Karpas-422 (cell line): ENCODE measurements at regions not wholly inside any gene's neighbourhood (a gene's known extent, or its start where the extent isn't known, plus 50 kb on each side); places are given as distances from the start of the nearest gene placed in this dataset.

Experiments
- DNase-seq: peaks from one replicate; pipeline ENCODE4 v3.0.0-alpha.2; 2015
- H2AFZ ChIP-seq: fragments of 200-600 bp; sonication (generic); 2 replicates; pipeline ENCODE4 v1.6.1; 2014; ENCODE audit warnings: antibody characterized with exemption, low read length, mixed read lengths
- H3K27ac ChIP-seq: fragments of 200-600 bp; sonication (generic); 2 replicates; pipeline ENCODE4 v1.5.1; 2014; ENCODE audit warnings: mild to moderate bottlenecking, low read length, moderate library complexity
- H3K27me3 ChIP-seq: fragments of 200-600 bp; sonication (generic); 2 replicates; pipeline ENCODE4 v1.6.1; 2014; ENCODE audit warnings: low read length, mixed read lengths
- H3K36me3 ChIP-seq: fragments of 200-600 bp; sonication (generic); 2 replicates; pipeline ENCODE4 v1.6.1; 2014; ENCODE audit warnings: low read length, mixed read lengths; ENCODE audit not compliant: insufficient read depth
- H3K4me1 ChIP-seq: fragments of 200-600 bp; sonication (generic); 2 replicates; pipeline ENCODE4 v1.6.1; 2014; ENCODE audit warnings: mild to moderate bottlenecking, low read length, mixed read lengths
- H3K4me2 ChIP-seq: fragments of 200-600 bp; sonication (generic); 2 replicates; pipeline ENCODE4 v1.6.1; 2014; ENCODE audit warnings: low read length, low read depth, mild to moderate bottlenecking; ENCODE audit not compliant: poor library complexity, severe bottlenecking
- H3K4me3 ChIP-seq: fragments of 200-600 bp; sonication (generic); 2 replicates; pipeline ENCODE4 v1.5.1; 2014; ENCODE audit warnings: mild to moderate bottlenecking, antibody characterized with exemption, low read length, mixed read lengths
- H3K79me2 ChIP-seq: fragments of 200-600 bp; sonication (generic); 2 replicates; pipeline ENCODE4 v1.6.1; 2014; ENCODE audit warnings: mild to moderate bottlenecking, low read length, mixed read lengths
- H3K9ac ChIP-seq: fragments of 200-600 bp; sonication (generic); 2 replicates; pipeline ENCODE4 v1.6.0; 2014; ENCODE audit warnings: low read length
- H3K9me2 ChIP-seq: fragments of 200-600 bp; sonication (generic), shearing (Covaris generic); replicated peaks from 2 replicates; pipeline ENCODE4 v1.6.0; 2014; ENCODE audit warnings: mild to moderate bottlenecking, low read length, moderate library complexity; ENCODE audit not compliant: insufficient read depth
- H3K9me3 ChIP-seq: fragments of 300-700, 200-600 bp; sonication (generic); 2 replicates; pipeline ENCODE4 v1.6.1; 2014; ENCODE audit warnings: low read length, mixed read lengths
- H4K20me1 ChIP-seq: fragments of 200-600 bp; sonication (generic); 2 replicates; pipeline ENCODE4 v1.6.1; 2014; ENCODE audit warnings: mild to moderate bottlenecking, antibody characterized with exemption, low read length, low read depth; ENCODE audit not compliant: insufficient read depth

- Histone ChIP-seq H3K4me3 (no peak overlapping the region), H3K4me1 (no peaks in the 10 kb centered on the region), H3K4me2 (no peak overlapping the region), H3K9ac (no peak overlapping the region), H3K9me2 (no peaks in the 10 kb centered on the region), H3K9me3 (peaks cover 3% of the 10 kb centered on the region; the same call in 1 of the 2 replicates), H2AFZ (no peak overlapping the region), H3K27ac (no peak overlapping the region), H3K36me3 (no peaks in the 10 kb centered on the region), H3K27me3 (no peaks in the 10 kb centered on the region), H3K79me2 (no peaks in the 10 kb centered on the region), H4K20me1 (no peaks in the 10 kb centered on the region)
- DNase-seq, result no peak
Measured at GRCh38 chr4:124183231-124183630, 529.3 kb downstream of the ANKRD50 start.

DNA sequence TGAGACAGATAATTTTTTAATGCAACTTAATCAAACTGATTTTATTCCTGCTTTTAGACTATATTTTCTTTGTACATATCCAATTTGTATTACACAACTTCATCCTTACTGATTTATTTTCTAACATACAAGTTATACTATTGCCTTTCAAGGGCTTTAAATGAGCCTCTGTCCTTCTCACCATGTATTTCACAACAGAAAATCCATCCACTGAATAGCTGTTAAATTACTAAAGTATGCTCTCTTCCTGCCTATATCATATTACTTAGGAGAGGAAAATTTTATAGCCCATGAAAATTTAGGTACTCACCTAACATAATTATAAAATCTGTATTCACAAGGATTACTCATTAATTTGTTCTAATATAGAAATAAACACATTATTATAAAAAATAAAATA lies 528.6 kb downstream of the ANKRD50 start:
- no peak overlapping the region for H3K4me3 ChIP-seq
- H3K79me2 ChIP-seq, result no peaks in the 10 kb centered on the region
- no peak overlapping the region for H3K9ac ChIP-seq
- H2AFZ ChIP-seq, result no peak overlapping the region
- H3K4me2 ChIP-seq, result no peak overlapping the region
- no peaks in the 10 kb centered on the region for H3K9me2 ChIP-seq
- peaks cover 3% of the 10 kb centered on the region; the same call in 1 of the 2 replicates for H3K9me3 ChIP-seq
- no peaks in the 10 kb centered on the region for H3K36me3 ChIP-seq
- no peak for DNase-seq
- no peaks in the 10 kb centered on the region for H3K27me3 ChIP-seq
- H3K27ac ChIP-seq, result no peak overlapping the region
- no peaks in the 10 kb centered on the region for H3K4me1 ChIP-seq
- H4K20me1 ChIP-seq, result no peaks in the 10 kb centered on the region

GRCh38 chr4:124184792-124185191 lies 527.7 kb downstream of the ANKRD50 start:
- Histone ChIP-seq H3K9ac (no peak overlapping the region), H2AFZ (no peak overlapping the region), H3K4me1 (no peaks in the 10 kb centered on the region), H3K4me3 (no peak overlapping the region), H3K27ac (no peak overlapping the region), H3K27me3 (no peaks in the 10 kb centered on the region), H3K9me3 (peaks cover 3% of the 10 kb centered on the region; the same call in 1 of the 2 replicates), H3K4me2 (no peak overlapping the region), H3K9me2 (no peaks in the 10 kb centered on the region), H3K36me3 (no peaks in the 10 kb centered on the region), H4K20me1 (no peaks in the 10 kb centered on the region), H3K79me2 (no peaks in the 10 kb centered on the region)
- DNase-seq, result no peak

- H3K36me3 ChIP-seq, result no peaks in the 10 kb centered on the region
- no peak overlapping the region for H3K27ac ChIP-seq
Measured at GRCh38 chr4:124188595-124188994, 523.9 kb downstream of the ANKRD50 start.

GRCh38 chr4:124189545-124189944 lies 523.0 kb downstream of the ANKRD50 start:
- H4K20me1 ChIP-seq, result no peaks in the 10 kb centered on the region

More at GRCh38 chr4:124188595-124188994, 523.9 kb downstream of the ANKRD50 start:
- Histone ChIP-seq H3K9ac (no peak overlapping the region), H3K4me2 (no peak overlapping the region), H2AFZ (no peak overlapping the region), H4K20me1 (no peaks in the 10 kb centered on the region), H3K79me2 (no peaks in the 10 kb centered on the region), H3K27me3 (no peaks in the 10 kb centered on the region), H3K9me3 (peaks cover 3% of the 10 kb centered on the region; the same call in 1 of the 2 replicates), H3K4me1 (no peaks in the 10 kb centered on the region), H3K9me2 (no peaks in the 10 kb centered on the region), H3K4me3 (no peak overlapping the region)
- DNase-seq, result no peak

GRCh38 chr4:124191329-124191728 lies 521.2 kb downstream of the ANKRD50 start:
- Histone ChIP-seq H3K4me2 (no peak overlapping the region), H3K4me3 (no peak overlapping the region), H3K9me2 (no peaks in the 10 kb centered on the region), H3K4me1 (no peaks in the 10 kb centered on the region), H2AFZ (no peak overlapping the region), H3K27ac (no peak overlapping the region), H3K79me2 (no peaks in the 10 kb centered on the region), H3K9ac (no peak overlapping the region), H3K27me3 (no peaks in the 10 kb centered on the region), H3K9me3 (peaks cover 3% of the 10 kb centered on the region), H4K20me1 (no peaks in the 10 kb centered on the region), H3K36me3 (no peaks in the 10 kb centered on the region)
- no peak for DNase-seq

More at GRCh38 chr4:124189545-124189944, 523.0 kb downstream of the ANKRD50 start:
- no peak overlapping the region for H2AFZ ChIP-seq
- no peak overlapping the region for H3K27ac ChIP-seq
- no peak overlapping the region for H3K4me2 ChIP-seq
- no peak overlapping the region for H3K9ac ChIP-seq
- DNase-seq, result no peak
- no peak overlapping the region for H3K4me3 ChIP-seq
- H3K4me1 ChIP-seq, result no peaks in the 10 kb centered on the region
- no peaks in the 10 kb centered on the region for H3K36me3 ChIP-seq
- no peaks in the 10 kb centered on the region for H3K9me2 ChIP-seq
- H3K27me3 ChIP-seq, result no peaks in the 10 kb centered on the region
- H3K79me2 ChIP-seq, result no peaks in the 10 kb centered on the region
- H3K9me3 ChIP-seq, result peaks cover 3% of the 10 kb centered on the region

GRCh38 chr4:124192544-124192943 lies 520.0 kb downstream of the ANKRD50 start:
- Histone ChIP-seq H3K9me3 (peaks cover 3% of the 10 kb centered on the region), H3K36me3 (no peaks in the 10 kb centered on the region), H3K27me3 (no peaks in the 10 kb centered on the region), H4K20me1 (no peaks in the 10 kb centered on the region), H3K27ac (no peak overlapping the region), H3K9ac (no peak overlapping the region), H3K4me1 (no peaks in the 10 kb centered on the region), H2AFZ (no peak overlapping the region), H3K4me3 (no peak overlapping the region), H3K9me2 (no peaks in the 10 kb centered on the region), H3K4me2 (no peak overlapping the region), H3K79me2 (no peaks in the 10 kb centered on the region)
- DNase-seq, result no peak

DNA sequence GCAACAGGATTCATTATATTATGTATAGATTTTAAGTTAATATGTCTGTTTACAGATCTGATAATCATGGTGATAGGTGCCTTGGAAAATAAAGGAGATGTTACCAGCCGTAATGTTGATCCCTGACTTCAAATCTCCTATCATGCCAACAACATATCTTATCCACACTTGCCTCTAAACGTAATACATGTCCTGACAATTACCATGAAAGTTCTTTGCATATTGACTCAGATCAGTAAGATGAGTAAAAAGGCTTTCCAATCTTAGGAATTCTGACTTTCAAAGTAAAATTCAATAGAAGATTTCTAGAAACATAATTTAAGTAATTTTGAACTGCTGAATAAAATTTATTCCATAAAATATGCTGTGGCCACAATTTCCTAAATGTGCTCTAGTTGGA lies 513.3 kb downstream of the ANKRD50 start:
- no peak overlapping the region for H3K9ac ChIP-seq
- H4K20me1 ChIP-seq, result no peaks in the 10 kb centered on the region
- H3K4me1 ChIP-seq, result no peaks in the 10 kb centered on the region
- H3K79me2 ChIP-seq, result no peaks in the 10 kb centered on the region
- no peak overlapping the region for H3K4me3 ChIP-seq
- no peaks in the 10 kb centered on the region; the same call in 1 of the 2 replicates for H3K9me2 ChIP-seq
- H2AFZ ChIP-seq, result no peak overlapping the region
- H3K27me3 ChIP-seq, result no peaks in the 10 kb centered on the region
- H3K4me2 ChIP-seq, result no peak overlapping the region
- H3K36me3 ChIP-seq, result no peaks in the 10 kb centered on the region
- H3K27ac ChIP-seq, result no peak overlapping the region
- H3K9me3 ChIP-seq, result no peaks in the 10 kb centered on the region; the same call in 1 of the 2 replicates
- no peak for DNase-seq

GRCh38 chr4:124199755-124200154 lies 512.8 kb downstream of the ANKRD50 start:
- Histone ChIP-seq H2AFZ (no peak overlapping the region), H3K9ac (no peak overlapping the region)

More at GRCh38 chr4:124199755-124200154, 512.8 kb downstream of the ANKRD50 start:
- H3K9me3 ChIP-seq, result no peaks in the 10 kb centered on the region; the same call in 1 of the 2 replicates
- H4K20me1 ChIP-seq, result no peaks in the 10 kb centered on the region
- no peak overlapping the region for H3K27ac ChIP-seq
- no peaks in the 10 kb centered on the region for H3K27me3 ChIP-seq
- no peaks in the 10 kb centered on the region for H3K4me1 ChIP-seq
- no peak overlapping the region for H3K4me3 ChIP-seq
- no peak for DNase-seq
- no peak overlapping the region for H3K4me2 ChIP-seq
- no peaks in the 10 kb centered on the region for H3K36me3 ChIP-seq
- H3K9me2 ChIP-seq, result no peaks in the 10 kb centered on the region; the same call in 1 of the 2 replicates
- H3K79me2 ChIP-seq, result no peaks in the 10 kb centered on the region
